GM19025 (cell line): ENCODE measurements at regions not wholly inside any gene's neighbourhood (a gene's known extent, or its start where the extent isn't known, plus 50 kb on each side); places are given as distances from the start of the nearest gene placed in this dataset.
A peak's percentile ranks its signal among the peaks of the same experiment; 100 is the strongest.
"Not testable (repeated sequence)": the region's sequence is repeated elsewhere in the genome, so short reads cannot be mapped to it uniquely, and the experiment has no call there.

Experiments used
- ATAC-seq: cut with Tn5 transposase; IDR thresholded peaks from one replicate; pipeline ENCODE4 v1.9.1; 2021; ENCODE audit warnings: mild to moderate bottlenecking, low read depth, moderate library complexity; ENCODE audit not compliant: unreplicated experiment

DNA sequence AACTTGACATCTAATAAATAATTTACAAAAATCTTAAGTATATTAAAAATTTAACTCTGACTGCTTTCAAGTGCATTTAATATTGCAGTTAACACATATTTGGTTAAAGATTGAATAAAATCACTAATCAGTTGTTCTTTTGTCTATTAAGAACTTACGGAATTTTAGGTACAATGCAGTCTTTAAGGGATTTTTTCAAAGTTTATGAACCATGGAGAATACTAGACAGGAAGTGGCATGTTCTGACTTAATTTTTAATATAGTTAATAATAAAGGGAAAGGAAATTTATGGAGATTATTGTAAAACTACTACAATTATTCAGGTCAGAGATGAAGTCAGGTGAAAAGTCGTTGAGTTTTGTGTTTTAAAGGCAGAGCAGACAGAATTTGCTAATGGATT, 240.9 kb downstream of the CALCRL start:
- no peak for ATAC-seq

- no peak for ATAC-seq
Measured at GRCh38 chr2:187206471-187206870, 241.6 kb downstream of the CALCRL start.

- no peak for ATAC-seq
Measured at GRCh38 chr2:187206071-187206470, 242.0 kb downstream of the CALCRL start.

DNA sequence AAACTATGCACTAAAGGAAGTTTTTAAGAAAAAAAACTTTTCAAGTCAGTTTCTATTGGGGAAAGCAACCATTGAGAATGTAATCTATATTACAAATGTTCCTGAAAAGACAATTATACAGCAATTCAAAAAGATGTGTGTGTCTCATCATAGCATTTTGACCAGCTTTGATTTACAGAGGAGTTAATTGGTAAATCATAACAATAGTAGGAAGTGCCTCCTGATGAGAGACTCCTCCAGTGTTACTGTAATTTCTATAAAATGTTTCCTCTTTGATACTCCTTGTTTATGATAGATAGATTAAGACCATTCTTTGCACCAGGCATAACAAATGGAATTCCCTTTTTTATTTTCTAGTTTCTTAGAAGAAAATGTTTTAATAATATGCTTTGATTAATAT, 249.9 kb downstream of the CALCRL start:
- ATAC-seq, result no peak

- ATAC-seq, result peak; percentile 68
Measured at GRCh38 chr2:187194049-187194448, 254.0 kb downstream of the CALCRL start.

DNA sequence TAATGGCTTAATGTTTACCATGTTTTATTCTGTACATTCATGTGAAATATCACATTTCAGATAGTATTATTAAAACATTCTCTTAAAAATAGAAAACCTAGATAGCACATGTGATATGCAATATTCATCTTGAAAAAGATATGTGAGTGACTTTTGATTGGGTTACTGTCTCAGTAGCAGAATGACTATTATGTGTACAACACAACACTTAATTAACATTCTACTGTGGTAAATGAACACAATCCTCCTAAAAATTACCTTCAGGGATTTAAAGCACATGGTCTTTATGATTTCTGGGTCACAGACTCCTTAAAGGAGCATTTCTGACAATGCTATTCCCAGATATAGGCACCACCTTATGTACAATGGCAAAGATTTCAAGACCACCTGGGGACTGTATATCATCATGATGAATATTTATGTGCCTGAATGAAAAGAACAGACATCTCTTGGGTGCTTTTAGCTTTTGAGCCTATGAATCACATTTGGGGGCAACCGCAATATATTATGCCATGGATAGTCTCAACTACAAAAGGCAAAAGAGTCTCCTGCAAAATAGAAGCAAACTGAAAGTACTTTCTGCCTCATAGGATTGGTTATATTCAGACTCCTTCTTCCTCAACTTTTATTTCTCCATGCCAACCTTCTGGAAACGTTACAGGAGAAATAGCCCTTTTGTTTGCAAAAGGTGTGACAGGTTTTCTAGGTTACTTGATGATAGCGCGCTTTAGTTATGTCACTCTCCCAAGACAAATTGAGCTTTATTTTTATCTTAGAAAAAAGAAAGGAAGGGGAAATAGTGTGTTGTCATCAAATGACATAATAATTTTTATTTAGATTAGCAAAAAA, 259.0 kb downstream of the CALCRL start:
- ATAC-seq, result no peak

DNA sequence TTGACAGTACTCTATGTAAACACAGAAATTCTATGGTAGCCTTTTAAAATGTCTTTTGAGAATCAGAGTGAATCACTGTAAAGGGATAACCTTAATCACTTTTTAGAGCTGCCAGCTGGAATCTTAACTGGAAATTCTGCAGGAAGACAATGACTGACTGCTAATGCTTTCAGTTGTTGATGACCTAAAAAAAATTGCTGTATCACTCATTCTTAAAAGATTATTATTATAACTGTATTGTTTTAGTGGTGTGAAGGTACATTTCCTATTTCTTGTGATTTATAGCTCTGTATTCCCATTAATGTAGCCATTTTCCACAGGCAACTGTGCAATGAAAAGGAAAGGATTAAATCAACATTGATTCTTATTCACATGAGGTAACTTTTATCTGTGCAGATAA, 260.5 kb downstream of the CALCRL start:
- no peak for ATAC-seq

GRCh38 chr2:187180529-187180928, 267.5 kb downstream of the CALCRL start:
- ATAC-seq, result no peak

- not testable (repeated sequence) for ATAC-seq
Measured at GRCh38 chr2:187178876-187179275, 269.2 kb downstream of the CALCRL start.

DNA sequence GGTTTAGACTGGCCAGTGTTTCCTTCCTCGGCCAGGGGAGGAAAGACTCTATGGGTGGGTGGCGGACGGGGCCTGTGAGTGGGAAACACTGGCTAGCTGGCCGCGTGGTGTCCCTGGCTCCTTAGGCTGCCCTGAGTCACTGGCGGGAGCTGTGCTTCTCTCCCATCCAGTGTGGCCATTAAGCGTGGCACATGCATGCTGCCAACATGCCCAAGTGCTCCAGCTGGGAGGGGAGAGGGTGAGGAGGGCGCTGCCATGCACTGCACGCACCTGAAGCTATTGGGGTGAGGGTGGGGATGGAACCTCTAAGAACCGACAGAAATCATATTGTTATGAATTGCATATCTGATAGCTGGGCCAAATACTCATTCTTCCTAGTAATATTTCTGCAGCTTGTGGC, 270.8 kb downstream of the CALCRL start:
- no peak for ATAC-seq

DNA sequence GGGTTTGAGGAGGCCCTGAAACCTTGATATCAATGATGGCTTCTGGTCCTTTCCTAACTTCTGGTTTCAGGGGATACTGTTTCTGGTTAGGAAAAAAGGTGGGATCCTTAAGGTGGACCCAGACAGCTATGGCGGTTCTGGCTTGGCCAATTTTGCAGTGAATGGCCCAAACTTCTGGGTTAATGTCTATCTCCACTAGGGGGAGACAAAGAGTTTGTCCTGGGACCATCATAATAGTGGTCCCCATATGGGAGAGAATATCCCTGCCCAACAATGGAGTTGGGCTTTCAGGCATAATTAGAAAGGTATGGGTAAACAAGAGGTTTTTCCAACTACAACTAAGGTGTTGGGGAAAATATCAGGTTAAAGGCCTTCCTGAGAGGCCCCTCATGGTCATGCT, 273.5 kb downstream of the CALCRL start:
- no peak for ATAC-seq

DNA sequence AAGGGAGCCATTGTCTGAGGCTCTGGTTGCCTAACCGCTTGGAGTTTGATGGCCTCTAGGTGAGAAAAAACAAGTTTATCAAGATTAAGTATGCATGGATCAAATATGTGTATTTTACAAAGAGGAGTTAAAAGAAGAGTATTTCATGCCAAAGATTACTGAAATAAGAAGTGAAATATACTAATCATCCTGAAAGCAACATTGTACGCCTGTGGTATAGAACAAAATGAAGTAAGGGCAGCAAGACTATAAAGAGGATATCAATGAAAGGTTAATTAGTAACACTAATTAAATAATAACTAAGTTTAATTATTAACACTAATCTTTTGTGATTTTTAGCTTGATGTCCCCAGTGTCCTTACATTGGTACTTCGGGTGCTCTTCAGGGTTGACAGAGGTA, 276.7 kb downstream of the CALCRL start:
- ATAC-seq, result no peak

- ATAC-seq, result no peak
Measured at GRCh38 chr2:187169864-187170263, 278.2 kb downstream of the CALCRL start.

DNA sequence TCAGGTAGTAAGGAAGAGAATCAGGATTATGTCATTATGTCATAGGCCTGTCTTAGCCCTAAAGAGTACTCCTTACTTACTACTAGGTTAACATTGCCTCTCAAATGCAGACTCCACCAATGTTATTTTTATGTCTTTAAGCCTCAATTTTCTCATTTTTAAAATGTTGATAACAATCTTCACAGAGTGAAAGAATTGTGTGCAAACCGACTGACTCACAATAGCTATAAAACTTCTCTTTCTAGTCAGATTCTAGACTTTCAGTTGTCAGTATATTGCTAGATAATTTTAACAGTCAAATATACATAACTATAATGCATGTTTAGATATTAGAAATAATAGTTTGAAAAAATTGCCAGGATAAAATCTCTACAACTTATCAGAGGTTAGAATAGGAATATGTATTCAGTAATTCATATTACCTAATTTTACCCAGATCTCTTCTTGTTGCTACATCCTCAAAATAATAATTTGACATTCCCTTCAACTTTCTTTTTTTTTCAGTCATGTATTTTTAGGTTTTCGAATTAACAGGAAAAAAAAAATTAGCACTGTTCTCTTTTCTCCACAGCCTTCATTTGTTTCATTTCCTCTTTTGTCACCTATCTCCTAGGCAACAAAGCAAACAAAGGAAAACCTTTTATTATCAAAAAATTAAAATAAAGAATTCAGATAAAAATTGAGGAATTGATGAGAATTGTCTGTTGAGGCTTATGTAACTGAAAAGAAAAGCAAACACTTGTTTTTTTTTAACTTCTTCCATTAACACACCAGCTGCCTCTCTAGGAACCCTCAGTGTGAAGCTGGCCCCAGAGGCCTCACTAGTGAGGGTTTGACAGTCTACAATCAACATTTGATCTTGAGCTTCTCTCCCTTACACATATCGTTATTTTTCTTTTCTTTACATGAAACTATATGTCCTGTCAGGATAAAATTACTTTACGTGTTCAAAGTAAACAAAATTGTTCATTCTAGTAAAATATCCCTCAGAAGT, 279.0 kb downstream of the CALCRL start:
- peak; percentile 63 for ATAC-seq

GRCh38 chr2:187167491-187167890, 280.6 kb downstream of the CALCRL start:
- no peak for ATAC-seq

DNA sequence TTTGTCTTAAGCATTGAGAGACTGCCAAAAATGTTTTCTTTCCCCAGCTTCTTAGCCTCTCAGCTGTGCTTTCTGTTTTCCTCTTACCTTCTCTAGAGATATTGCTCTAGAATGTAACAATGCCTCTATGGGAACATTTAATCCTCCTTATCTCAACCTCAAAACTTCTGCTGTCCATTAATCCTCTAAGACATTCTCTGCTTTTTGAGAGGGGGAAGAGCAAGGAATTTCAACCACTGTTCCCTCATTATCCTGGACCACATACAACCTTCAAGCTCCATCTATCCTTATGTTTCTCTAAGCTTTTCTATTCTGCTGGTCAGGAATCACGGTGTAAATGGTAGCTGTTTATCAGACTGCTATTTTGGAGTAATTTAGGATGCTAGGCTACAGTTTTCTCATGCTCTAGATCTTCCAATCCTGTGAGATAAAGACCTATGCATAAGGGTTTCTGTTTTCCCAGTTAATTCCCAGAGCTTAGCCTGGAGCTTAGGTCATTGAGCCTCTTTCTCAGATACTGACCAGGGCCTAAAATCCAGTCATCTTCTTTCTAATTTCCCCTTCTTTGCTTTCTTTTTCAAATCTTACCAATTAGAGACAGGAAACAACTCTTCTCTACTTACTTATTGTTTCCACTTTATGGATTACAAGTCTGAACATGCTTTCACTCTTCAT, 282.0 kb downstream of the CALCRL start:
- ATAC-seq, result no peak

GRCh38 chr2:187158452-187158851, 289.6 kb downstream of the CALCRL start:
- ATAC-seq, result no peak

- ATAC-seq, result no peak
Measured at GRCh38 chr2:187157046-187157445, 291.0 kb downstream of the CALCRL start.

GRCh38 chr2:187155476-187155875, 292.6 kb downstream of the CALCRL start:
- ATAC-seq, result no peak

DNA sequence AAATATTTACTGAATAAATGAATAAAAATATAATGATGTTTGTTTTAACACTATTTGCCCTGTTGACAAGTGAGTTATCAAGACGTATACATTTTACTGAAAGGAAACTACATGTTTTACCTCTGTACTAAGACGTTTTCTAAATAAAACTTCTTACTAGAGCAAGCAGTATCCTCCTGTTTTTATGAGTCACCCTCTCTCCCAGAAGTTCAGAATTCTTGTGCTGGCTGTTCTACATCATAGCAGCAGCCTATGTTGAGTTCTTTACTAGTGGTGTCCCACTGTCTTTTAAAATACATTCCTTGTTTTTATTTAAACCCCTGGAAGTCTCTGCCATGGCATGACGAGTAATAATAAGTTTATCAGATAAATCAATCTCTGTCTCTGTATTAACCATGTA, 297.4 kb downstream of the CALCRL start:
- no peak for ATAC-seq
